OCI-LY3 (cell line): ENCODE measurements at regions not wholly inside any gene's neighbourhood (a gene's known extent, or its start where the extent isn't known, plus 50 kb on each side); places are given as distances from the start of the nearest gene placed in this dataset.

Experiments
- EZH2phosphoT487 ChIP-seq: fragments of 200-600 bp; shearing (Covaris generic); IDR thresholded peaks from 2 replicates; pipeline ENCODE4 v1.6.1; 2018; ENCODE audit warnings: antibody characterized with exemption, mixed run types, low read depth
- TF ChIP-seq, protein P1 (sequence below): fragments of 200-600, 300-600 bp; sonication (generic); IDR thresholded peaks from 2 replicates; pipeline ENCODE4 v1.5.1; 2014; ENCODE audit warnings: antibody characterized with exemption, low read length, low read depth

DNA sequence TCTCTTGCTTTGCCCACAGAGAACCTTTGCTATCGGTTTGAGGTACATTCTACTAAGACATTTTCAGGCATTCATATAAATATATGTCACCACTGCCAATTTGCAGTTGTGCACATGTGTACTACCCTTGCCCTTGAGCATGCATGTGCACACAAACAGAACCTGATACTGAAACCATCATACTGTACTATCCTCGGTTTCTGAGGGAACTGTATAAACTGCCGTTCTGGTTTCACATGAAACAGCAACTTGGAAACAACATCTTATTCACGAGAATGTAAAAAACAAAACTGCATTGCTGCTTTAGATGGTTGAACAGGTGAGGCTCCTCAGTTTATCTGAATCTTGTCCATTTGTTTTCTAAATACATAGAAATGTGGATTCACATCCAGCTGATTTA is 151.2 kb upstream of the TMEM170B start:
- TF ChIP-seq, protein P1, sequence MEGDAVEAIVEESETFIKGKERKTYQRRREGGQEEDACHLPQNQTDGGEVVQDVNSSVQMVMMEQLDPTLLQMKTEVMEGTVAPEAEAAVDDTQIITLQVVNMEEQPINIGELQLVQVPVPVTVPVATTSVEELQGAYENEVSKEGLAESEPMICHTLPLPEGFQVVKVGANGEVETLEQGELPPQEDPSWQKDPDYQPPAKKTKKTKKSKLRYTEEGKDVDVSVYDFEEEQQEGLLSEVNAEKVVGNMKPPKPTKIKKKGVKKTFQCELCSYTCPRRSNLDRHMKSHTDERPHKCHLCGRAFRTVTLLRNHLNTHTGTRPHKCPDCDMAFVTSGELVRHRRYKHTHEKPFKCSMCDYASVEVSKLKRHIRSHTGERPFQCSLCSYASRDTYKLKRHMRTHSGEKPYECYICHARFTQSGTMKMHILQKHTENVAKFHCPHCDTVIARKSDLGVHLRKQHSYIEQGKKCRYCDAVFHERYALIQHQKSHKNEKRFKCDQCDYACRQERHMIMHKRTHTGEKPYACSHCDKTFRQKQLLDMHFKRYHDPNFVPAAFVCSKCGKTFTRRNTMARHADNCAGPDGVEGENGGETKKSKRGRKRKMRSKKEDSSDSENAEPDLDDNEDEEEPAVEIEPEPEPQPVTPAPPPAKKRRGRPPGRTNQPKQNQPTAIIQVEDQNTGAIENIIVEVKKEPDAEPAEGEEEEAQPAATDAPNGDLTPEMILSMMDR, result no peak
- TF ChIP-seq EZH2phosphoT487, result no peak
